Fibroblast of skin of scalp (primary cell): ENCODE measurements at regions not wholly inside any gene's neighbourhood (a gene's known extent, or its start where the extent isn't known, plus 50 kb on each side); places are given as distances from the start of the nearest gene placed in this dataset.
"Not testable (repeated sequence)": the region's sequence is repeated elsewhere in the genome, so short reads cannot be mapped to it uniquely, and the experiment has no call there.

Experiments used
- DNase-seq: peaks from one replicate; pipeline ENCODE4 v3.0.0-alpha.2; 2013

DNA sequence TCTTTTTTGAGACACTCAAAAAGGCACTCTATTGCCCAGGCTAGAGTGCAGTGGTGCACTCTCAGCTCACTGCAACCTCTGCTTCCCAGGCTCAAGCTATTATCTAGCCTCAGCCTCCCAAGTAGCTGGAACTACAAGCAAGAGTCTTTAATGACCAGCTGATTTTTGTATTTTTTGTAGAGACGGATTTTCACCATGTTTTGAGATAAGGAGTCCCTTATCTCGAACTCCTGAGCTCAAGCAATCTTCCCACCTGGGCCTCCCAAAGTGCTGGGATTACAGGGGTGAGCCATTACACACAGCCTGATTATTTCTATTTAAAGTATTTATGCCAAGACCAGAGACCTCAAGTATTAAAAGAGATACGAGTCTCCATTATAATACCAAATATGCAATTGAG, 566.1 kb upstream of the CA10 start:
- DNase-seq: no peak

GRCh38 chr17:52721910-52722309, 563.4 kb upstream of the CA10 start:
- DNase-seq: no peak

- DNase-seq: no peak
Observed at GRCh38 chr17:52710363-52710901, 551.9 kb upstream of the CA10 start.

GRCh38 chr17:52709724-52710123, 551.2 kb upstream of the CA10 start:
- no peak for DNase-seq

DNA sequence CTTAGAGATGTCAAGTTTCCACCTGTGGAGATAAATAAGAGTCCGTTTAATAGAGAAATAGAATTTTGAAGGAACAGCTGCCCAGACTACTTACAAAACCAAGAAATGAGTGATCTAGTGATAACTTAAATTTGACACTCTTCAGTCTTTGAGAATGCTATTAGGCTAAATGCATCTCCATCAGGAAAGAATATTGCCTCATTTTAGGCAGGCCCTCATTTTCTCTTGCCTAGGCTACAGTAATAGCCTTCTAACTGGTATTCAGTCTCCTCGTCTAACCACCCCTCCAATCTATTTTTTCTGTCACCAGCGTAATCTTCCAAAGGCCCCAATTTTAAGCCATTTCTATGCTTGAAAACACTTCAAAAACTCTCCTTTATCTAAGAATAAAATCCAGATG, 537.8 kb upstream of the CA10 start:
- no peak for DNase-seq

- DNase-seq: no peak
Observed at GRCh38 chr17:52686140-52686539, 527.6 kb upstream of the CA10 start.

GRCh38 chr17:52681480-52681879, 523.0 kb upstream of the CA10 start:
- no peak for DNase-seq

DNA sequence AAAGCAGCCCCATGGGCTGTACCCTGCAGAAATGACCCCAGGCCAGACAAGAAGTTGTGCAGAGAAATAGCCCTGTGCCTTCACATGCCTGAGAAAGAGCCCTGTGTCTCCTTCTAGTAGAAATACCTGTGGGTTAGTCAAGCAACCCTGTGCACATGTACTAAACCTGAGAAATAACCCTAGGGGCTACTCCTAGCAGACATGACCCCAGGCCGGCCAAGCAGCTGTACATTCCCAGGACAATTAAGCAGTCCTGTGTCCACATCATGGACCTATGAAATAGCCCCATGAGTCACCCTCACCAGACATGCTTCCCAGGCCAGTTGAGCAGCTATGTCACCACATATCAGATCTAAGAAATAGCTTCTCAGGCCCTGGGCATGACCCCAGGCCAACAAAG, 519.7 kb upstream of the CA10 start:
- DNase-seq: no peak

DNA sequence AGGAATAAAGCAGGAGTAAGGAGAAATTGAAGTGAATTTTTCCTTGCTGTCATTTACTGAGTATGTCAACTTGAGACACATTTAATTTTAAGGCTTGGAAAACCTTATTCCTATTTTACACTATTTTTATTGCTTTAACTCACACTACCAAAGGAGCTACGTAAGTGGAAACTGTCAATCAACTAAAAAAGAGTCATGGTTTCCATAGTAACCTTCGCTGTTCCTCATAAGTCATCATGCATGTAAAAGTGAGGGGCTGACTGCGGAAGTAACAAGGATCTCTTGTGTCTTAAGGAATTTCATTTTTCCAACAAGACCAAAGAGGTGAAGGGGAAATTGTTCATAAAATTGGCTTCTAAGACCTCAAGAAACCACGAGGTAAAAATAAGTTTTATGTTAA, 516.2 kb upstream of the CA10 start:
- DNase-seq: no peak

DNA sequence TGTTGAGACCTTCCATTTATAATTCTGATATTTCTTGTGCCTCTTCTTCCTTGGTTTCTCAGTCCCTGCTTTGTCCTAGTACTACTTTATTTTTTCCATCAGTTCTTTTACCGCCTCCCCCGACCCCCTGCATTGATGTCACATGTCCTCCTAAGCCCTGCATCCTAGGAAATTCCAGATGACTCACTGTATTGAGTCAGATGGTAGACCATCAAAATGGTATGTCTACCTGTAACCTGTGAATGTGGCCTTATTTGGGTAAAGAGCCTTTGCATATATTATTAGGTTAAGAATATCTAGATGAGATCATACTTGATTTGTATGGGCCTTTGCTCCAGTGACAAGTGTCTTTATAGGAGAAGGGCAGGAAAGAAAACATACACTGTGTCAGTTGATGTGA, 515.3 kb upstream of the CA10 start:
- no peak for DNase-seq

- DNase-seq: no peak
Observed at GRCh38 chr17:52666264-52666663, 507.8 kb upstream of the CA10 start.

DNA sequence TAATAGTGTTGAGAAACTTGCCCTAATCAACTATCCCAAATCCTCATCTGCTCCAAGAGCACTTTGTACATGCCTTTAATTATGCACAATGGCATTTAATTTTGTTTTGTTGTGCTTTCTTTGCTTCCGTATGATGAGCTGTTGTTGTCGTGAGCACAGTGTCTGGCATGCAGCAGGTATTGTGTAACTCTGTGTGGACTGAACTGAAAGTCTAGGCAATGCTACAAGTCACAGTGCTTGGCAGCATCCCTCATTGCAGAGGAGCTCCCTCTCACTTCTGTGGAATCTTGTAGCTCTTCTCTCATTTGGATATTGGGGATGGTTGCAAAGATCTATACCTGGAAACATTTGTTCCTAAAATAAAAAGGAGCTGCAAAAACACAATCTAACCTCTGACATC, 502.2 kb upstream of the CA10 start:
- DNase-seq: no peak

- no peak for DNase-seq
Observed at GRCh38 chr17:52653014-52653413, 494.5 kb upstream of the CA10 start.

GRCh38 chr17:52648995-52649394, 490.5 kb upstream of the CA10 start:
- no peak for DNase-seq

- no peak for DNase-seq
Observed at GRCh38 chr17:52647411-52647810, 488.9 kb upstream of the CA10 start.

DNA sequence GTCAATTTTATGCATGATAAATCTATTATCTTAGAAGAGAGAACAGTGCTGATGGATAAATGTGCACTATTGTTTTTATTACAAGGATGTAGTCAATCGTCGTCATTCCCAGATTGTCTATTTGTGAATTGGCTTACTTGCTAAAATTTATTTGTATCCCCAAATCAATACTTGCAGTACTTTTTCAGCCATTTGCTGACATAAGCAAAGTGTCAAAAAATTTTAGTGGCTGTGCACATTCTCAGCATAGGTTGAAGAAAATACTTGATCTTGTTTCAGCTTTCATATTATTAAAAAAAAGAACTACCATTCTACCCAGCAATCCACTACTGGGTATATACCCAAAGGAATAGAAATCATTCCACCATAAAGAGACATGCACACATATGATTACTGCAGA, 477.9 kb upstream of the CA10 start:
- no peak for DNase-seq

DNA sequence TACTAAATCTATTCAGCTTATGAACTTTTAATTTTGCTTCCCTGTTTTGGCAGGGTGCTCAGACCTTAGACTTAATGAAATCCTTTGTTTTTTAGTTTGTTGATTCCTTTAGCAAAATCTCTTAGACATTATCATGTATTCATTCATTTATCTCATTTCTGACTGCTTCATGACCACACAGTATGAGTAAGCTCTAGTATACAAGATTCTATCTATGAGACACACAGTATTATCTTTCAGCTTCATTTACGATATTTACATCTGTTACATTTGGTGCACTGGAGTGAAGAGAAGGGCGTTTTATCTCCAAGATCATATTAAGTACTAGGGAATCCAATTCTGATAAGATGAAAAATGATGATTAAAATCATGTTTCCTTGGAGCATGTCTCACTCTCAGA, 448.1 kb upstream of the CA10 start:
- DNase-seq: no peak

GRCh38 chr17:52606098-52606497, 447.6 kb upstream of the CA10 start:
- peak; percentile 18 for DNase-seq

GRCh38 chr17:52604105-52604504, 445.6 kb upstream of the CA10 start:
- DNase-seq: no peak

GRCh38 chr17:52597452-52598215, 439.1 kb upstream of the CA10 start:
- not testable (repeated sequence) for DNase-seq

- no peak for DNase-seq
Observed at GRCh38 chr17:52594516-52594915, 436.0 kb upstream of the CA10 start.

DNA sequence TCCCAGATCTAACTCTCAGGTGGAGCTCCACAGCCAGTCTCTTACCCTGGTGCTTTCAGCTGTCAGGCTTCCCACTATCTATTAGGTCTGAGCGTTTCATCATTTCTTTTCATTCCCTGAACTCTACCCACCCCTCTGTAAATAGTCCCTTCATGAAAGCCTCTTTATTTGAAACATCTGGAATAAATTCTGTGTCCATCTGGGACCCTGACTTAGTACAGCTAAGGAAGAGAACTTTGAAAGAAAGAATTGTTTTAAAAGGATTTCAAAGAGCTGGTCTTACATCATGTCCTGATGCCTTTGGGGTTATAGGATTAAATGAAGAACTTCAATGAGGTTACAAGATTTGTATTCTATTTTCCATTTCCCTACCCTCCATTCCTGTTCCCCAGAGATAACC, 388.5 kb upstream of the CA10 start:
- no peak for DNase-seq

- no peak for DNase-seq
Observed at GRCh38 chr17:52546493-52546892, 388.0 kb upstream of the CA10 start.

GRCh38 chr17:52537421-52537820, 378.9 kb upstream of the CA10 start:
- no peak for DNase-seq

- no peak for DNase-seq
Observed at GRCh38 chr17:52536489-52536888, 378.0 kb upstream of the CA10 start.
